GM12878 (cell line): ENCODE measurements at regions not wholly inside any gene's neighbourhood (a gene's known extent, or its start where the extent isn't known, plus 50 kb on each side); places are given as distances from the start of the nearest gene placed in this dataset.

ENCODE experiments used
- HDAC2 ChIP-seq: fragments of 200-600 bp; sonication (generic); IDR thresholded peaks from 2 replicates; pipeline ENCODE4 v1.6.1; 2017
- JUND ChIP-seq: IDR thresholded peaks from 2 replicates; pipeline ENCODE4 v1.6.1; 2012; ENCODE audit warnings: low read depth, mild to moderate bottlenecking, low read length, improper control_type of control experiment, moderate library complexity
- MTA2 ChIP-seq: fragments of 450-650 bp; IDR thresholded peaks from 2 replicates; pipeline ENCODE4 v1.6.1; 2016; ENCODE audit warnings: low read depth, mild to moderate bottlenecking, moderate library complexity
- POLR2AphosphoS2 ChIP-seq: IDR thresholded peaks from 2 replicates; pipeline ENCODE4 v1.6.1; 2011; ENCODE audit warnings: low read depth, mild to moderate bottlenecking, low read length, improper control_type of control experiment, moderate library complexity
- POLR2AphosphoS5 ChIP-seq: IDR thresholded peaks from 2 replicates; pipeline ENCODE4 v1.6.1; 2011; ENCODE audit warnings: mild to moderate bottlenecking, low read length, inconsistent platforms
- POU2F2 ChIP-seq: IDR thresholded peaks from 3 replicates; pipeline ENCODE4 v1.6.1; 2011; ENCODE audit warnings: low read depth, mild to moderate bottlenecking, low read length, borderline replicate concordance
- SMC3 ChIP-seq: IDR thresholded peaks from 2 replicates; pipeline ENCODE4 v1.6.1; 2011; ENCODE audit warnings: low read length, improper control_type of control experiment, borderline replicate concordance
- TBL1XR1 ChIP-seq: IDR thresholded peaks from 2 replicates; pipeline ENCODE4 v1.6.1; 2012; ENCODE audit warnings: low read depth, low read length, improper control_type of control experiment
- TF ChIP-seq, protein P1 (sequence below): fragments of 450-650 bp; IDR thresholded peaks from 2 replicates; pipeline ENCODE4 v1.6.1; 2017; ENCODE audit warnings: low read depth, mild to moderate bottlenecking, moderate library complexity
- TF ChIP-seq, protein P2 (sequence below): fragments of 450-650 bp; IDR thresholded peaks from 2 replicates; pipeline ENCODE4 v1.6.1; 2017; ENCODE audit warnings: mild to moderate bottlenecking

- no peak for TF ChIP-seq TBL1XR1
- no peak for TF ChIP-seq POLR2AphosphoS5
- TF ChIP-seq, protein P1, sequence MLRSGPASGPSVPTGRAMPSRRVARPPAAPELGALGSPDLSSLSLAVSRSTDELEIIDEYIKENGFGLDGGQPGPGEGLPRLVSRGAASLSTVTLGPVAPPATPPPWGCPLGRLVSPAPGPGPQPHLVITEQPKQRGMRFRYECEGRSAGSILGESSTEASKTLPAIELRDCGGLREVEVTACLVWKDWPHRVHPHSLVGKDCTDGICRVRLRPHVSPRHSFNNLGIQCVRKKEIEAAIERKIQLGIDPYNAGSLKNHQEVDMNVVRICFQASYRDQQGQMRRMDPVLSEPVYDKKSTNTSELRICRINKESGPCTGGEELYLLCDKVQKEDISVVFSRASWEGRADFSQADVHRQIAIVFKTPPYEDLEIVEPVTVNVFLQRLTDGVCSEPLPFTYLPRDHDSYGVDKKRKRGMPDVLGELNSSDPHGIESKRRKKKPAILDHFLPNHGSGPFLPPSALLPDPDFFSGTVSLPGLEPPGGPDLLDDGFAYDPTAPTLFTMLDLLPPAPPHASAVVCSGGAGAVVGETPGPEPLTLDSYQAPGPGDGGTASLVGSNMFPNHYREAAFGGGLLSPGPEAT, result no peak
- no peak for TF ChIP-seq HDAC2
- no peak for TF ChIP-seq MTA2
- TF ChIP-seq JUND, result no peak
- TF ChIP-seq SMC3, result no peak
- TF ChIP-seq POLR2AphosphoS2, result no peak
- no peak for TF ChIP-seq POU2F2
- TF ChIP-seq, protein P2, sequence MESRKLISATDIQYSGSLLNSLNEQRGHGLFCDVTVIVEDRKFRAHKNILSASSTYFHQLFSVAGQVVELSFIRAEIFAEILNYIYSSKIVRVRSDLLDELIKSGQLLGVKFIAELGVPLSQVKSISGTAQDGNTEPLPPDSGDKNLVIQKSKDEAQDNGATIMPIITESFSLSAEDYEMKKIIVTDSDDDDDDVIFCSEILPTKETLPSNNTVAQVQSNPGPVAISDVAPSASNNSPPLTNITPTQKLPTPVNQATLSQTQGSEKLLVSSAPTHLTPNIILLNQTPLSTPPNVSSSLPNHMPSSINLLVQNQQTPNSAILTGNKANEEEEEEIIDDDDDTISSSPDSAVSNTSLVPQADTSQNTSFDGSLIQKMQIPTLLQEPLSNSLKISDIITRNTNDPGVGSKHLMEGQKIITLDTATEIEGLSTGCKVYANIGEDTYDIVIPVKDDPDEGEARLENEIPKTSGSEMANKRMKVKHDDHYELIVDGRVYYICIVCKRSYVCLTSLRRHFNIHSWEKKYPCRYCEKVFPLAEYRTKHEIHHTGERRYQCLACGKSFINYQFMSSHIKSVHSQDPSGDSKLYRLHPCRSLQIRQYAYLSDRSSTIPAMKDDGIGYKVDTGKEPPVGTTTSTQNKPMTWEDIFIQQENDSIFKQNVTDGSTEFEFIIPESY, result no peak
These were observed 123.2 kb upstream of the FAM9C start for GRCh38 chrX:13167481-13168231.
